ENCODE measurements at regions not wholly inside any gene's neighbourhood (a gene's known extent, or its start where the extent isn't known, plus 50 kb on each side); places are given as distances from the start of the nearest gene placed in this dataset.

DNA sequence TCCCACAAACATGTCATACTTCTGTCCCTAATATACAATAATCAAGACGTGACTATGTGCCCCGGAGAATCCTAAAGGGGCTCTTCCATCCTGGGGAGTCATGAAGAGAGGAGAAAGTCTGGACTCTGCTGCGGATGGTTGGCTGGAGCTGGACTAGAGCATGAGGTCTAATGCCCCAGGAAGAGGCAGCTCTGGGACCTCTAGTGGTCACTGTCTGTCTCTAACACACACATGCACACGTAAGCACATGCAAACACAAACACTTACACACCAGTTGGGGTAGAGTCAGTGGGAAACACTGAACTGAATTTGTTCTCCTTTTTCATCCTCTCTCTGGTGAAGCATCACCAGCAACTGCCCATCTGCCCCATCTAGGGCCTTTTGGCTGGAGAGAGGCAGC is 271.6 kb downstream of the TDRD15 start:
- no peak for DNase-seq (ENCODE audit: low read depth)

DNA sequence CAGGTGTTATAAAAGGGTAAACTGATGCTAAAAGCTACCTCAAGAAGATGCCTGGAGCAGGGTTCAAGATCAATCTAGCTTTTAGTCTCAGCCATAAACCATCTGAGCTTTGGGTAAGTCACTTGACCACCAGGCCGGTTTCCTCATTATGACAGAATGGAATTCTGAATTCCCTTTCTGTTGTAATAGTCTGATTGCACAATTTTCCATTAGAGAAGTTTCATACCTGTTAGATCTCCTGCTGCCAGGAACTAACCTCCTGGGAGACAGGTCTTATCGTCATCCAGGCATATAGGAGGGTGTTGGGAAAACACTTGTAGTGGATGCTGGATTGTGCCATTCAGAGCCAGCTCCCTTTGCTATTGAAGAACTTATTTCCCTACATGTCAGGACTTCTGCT is 272.5 kb downstream of the TDRD15 start:
- no peak for DNase-seq (ENCODE audit: low read depth)

DNA sequence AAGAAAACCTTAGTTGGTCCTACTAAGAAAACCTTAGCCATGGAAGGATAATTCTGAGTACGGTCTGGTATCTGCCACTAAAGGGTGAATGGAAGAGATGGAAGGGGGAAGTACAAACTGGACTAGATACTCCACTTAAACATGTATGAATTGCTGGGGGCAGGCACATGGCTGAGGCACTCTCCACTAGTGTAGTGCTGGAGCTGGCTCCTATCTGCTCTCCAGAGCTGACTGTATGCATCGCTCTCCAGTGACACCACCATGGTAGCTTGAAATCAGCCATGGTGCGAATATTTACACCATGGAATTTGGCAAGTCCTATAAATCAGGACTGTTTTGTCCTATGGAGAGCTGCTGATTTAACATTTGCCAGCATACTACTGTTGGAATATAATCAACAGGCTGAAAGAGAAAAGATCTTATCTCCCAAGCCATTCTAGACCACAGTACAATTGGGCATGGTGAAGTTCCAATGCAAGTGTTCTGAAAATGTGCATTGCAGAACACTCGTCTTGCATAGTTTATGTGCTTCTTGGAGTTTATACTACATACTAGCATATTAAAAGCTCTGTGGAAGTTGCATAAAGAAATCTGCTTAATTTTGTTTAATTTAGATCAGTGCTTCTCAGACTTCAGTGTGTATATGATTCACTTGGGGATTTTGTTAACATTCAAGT is 277.4 kb downstream of the TDRD15 start:
- DNase-seq (ENCODE audit: low read depth): no peak

DNA sequence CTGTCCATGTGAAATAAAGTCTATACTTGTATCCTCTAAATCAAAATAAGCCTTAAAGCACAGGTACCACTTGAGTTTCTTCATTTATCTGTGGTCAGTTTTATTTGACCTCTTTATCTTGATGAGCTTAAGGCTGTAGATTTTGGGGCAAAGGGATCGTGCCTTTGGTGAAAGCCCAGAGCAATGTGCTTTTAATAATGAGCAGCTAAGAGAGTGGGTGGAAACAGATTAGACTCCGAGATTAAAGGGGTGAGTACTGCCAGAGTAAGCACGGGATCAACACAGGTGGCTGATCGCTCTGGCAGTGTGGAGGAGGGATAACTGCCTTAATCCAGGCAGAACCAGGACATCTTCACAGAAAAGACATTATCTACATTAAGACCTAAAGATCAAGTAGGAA is 280.4 kb downstream of the TDRD15 start:
- no peak for DNase-seq (ENCODE audit: low read depth)

DNA sequence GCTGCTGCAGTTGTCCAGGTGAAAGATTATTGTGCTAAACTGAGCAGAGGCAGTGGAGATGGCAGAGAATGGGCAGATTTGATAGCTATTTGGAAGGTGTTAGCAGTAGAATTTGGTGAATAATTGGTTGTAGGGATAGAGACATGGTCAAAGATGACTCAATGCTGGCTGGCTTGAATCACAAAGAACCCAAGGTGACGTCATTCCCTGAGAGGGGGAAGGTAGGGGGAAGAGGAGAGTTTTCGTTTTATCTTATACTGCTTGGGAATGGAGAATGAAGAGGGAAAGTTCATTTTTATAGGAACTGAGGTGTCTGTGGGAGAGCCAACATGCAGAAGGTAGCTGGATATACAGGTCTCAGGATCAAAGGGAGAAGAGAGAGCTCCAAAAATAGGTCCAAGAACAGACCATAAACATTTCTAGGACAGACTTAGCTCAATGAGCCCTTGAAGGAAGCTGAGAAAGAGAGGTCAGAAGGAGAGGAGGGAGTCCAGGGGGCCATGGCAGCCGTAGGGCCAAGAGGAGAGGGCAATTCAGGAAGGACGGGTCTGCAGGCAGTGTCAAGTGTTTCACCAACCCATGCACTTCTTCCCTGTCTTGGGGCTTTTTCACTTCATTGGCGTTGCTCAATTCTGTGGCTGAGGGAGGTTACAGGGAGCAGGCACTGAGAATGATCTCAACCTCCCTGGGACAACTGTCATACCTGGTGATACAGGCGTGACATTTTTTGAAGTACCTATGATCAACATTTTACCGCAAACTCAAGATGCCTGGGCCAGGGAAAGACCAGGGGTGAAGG is 281.3 kb downstream of the TDRD15 start:
- DNase-seq (ENCODE audit: low read depth): no peak

DNA sequence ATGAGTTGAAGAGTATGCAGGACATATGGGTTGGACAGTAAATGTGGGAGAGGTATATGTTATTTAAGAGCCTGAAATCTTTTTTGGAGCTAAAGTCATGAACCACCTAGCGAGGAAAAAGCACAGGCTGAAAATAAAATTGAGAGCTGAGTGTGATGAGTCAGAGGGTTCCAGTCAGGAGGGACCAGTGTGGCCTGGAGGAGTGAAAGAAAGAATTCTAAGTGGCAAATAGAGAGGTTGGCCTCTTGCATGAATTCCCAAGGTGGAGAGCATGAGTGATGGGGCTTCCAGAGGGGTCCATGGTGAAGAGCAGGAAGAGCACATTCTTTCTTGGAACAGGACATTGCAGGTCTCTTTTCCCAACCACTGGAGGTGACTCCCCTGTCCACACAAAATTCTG is 282.6 kb downstream of the TDRD15 start:
- DNase-seq (ENCODE audit: low read depth): no peak

DNA sequence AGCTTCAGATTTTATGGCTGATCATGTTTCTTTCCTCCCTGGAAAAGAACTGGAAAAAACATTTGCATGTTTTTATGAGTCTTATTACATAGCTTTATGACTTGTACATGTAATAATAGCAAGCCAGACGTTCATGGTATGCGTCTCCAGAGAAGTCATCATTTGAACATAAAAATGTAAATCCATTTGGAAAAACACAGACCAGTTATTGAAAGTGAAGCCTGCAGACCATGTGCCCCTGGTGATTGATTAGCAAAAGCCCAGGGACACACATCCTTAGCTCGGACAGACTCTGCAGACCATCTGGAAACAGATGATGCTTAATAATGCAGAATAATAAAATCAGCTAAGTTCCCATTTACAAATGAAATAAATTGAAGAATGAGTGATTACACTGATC is 283.1 kb downstream of the TDRD15 start:
- no peak for DNase-seq (ENCODE audit: low read depth)

DNA sequence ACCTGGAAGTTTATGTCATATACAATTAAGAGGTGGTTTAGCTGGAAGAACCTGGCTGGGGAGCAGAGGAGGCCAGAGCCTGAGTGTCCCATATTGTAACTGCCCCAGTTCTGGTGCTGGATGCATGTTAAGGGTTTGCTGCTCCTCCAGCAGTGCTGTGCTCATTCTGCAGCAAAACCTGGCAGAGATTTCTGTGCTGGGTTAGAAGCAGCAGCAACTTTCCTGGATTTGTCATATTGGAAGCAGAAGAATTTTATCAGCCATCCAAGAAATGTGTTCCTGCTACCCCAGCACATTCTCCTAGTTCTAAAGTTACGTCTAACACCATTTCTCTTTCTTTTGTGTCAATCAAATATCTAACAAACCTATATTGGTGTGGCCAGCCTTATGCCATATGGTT is 284.1 kb downstream of the TDRD15 start:
- no peak for DNase-seq (ENCODE audit: low read depth)

DNA sequence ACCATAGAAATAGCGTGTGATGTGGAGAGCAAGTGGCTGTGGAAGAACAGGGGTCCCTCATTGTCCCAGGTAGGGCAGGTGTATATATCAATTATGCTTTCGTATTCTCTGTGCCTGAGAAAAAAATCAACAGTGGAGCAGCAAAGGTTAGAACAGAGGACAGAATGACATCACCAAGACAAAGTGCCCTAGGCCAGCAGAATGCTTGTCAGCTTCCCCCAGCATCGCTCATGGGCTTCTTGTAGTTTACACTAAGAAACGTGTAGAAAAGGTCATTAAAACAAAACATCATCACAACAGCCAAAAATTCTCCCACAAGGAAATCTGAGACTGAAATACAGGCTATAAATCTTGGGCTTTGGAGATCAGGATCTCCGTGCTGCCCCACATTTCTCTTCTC is 288.0 kb downstream of the TDRD15 start:
- no peak for DNase-seq (ENCODE audit: low read depth)

DNA sequence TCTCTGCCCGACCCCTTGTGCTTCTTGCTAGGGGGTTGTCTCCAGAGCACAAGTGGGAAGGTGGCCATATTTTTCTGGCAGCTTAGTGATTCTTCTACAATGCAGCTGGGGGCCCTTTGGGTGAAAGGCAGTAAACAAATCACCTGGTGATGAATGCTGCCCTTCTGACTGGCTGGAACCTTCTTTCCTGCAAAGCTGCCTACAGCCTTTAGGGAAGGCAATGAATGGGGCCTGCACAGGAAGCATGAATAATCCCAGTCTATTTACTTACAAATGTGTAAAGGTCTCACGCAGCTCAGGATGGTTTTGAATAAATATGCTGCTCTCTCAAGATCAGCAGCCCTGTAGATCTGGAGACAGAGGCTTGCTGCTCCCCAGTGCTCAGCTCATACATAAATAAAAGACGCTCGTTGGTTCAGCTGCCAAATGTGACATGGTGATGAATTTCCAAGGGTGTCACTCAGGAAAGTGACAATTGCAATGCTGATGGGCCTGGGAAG is 289.2 kb downstream of the TDRD15 start:
- no peak for DNase-seq (ENCODE audit: low read depth)

DNA sequence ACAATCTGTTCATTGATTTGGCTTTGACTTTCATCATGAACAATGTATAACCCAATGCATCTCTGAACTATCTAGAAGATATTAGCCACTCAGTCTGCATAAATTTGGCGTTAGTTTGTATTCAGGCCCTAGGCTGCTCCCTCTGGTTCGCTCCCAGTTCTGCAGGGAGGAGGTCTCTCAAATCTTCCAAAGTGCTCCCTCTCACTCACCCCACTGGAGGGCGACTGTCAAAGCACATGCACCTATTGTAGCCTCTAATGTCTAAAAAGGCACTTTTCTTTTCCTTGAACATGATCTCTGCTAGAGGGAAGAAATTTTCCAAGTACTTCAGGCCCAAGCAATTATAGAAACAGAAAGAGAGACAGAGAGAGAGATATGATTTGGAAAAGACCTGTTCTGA is 291.5 kb downstream of the TDRD15 start:
- DNase-seq (ENCODE audit: low read depth): no peak

DNA sequence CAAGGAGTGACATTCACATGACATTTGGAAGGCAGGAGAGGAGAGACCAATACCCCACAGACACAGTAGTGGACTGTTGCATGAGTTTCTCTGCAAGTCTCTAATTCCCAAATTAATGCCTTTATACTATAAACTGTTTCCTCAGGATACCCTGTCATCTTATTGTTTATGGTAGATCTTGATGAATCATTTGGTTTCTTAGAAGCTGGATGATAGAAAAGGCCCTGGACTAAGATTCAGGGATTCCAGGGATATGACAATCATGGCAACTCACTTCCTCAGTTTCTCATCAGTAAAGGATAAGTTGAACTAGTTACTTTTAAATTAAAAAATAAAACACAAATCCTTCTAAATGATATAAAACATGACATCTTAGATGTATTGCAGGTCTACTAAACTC is 292.5 kb downstream of the TDRD15 start:
- DNase-seq (ENCODE audit: low read depth): no peak

DNA sequence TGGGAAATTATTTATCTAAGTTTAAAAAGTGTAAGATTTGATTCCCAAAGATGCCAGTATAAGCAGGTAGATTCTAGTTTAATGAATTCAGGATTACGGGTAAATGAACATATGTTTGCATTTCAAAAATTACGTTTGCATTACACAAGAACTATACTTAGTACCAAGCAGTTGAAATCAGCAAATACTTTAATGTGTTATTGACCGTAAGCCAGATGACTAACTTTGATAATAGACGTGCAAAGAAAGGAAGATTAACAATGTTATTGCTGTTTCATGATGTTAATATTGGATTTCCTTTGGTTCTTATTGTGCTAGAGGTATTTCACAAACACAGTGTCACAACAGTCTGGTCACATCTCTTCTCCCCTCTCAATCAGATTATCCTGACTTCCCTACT is 294.7 kb downstream of the TDRD15 start:
- no peak for DNase-seq (ENCODE audit: low read depth)

DNA sequence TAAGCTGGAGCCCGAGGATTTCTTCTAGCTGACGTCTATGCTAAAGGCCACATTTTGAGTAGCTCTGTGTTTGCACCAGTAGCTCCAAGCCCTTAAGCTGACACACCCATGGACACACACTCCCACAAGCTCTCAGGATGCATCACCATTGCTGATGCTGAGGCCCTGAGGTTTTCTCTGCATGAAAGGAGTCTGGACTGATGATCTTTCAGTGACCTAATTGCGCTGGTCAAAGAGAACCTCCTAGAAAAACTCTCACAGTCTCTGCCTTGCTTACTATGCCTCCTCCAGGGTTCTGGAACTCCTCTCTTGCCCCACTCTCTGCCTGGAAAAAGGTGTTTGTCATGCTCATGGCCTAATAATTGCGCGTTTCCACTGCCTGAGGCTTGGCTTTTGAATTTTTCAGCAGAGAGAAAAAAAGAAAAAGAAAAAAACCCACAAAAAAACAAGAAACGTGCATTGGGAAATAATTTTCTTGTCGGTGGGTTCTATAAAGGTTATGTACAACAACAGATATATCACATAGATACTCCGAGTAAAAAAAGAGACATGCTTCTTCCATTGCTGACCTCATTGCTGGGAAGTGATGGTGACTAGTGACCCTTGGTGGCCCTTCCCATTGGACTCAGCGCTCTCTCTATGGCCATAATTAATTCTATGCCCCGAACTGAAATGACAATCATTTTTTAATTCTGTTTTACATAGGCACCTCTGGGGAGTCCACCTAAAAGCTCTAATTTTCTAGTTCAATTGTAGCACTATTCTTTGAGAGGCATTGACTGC is 297.0 kb downstream of the TDRD15 start:
- no peak for DNase-seq (ENCODE audit: low read depth)

DNA sequence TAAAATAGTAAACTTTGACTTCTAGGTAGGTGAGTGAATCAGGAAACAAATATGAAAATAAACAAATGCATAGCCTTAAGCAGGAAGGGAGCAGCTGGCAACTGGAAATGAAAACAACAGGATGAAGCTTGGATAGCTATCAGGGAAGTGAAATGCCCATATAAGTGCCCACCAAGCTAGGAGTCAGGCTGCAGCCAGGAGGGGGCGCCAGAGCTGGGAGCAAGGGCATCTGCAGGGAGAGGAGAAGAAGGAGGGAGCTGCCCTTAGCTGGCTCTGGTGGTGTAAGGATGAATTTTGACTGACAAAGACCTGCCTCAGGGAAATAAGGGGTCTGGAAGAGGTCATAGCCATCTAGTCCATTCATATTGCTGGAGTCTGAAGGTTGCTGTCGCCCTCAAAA is 298.3 kb downstream of the TDRD15 start:
- DNase-seq (ENCODE audit: low read depth): no peak

DNA sequence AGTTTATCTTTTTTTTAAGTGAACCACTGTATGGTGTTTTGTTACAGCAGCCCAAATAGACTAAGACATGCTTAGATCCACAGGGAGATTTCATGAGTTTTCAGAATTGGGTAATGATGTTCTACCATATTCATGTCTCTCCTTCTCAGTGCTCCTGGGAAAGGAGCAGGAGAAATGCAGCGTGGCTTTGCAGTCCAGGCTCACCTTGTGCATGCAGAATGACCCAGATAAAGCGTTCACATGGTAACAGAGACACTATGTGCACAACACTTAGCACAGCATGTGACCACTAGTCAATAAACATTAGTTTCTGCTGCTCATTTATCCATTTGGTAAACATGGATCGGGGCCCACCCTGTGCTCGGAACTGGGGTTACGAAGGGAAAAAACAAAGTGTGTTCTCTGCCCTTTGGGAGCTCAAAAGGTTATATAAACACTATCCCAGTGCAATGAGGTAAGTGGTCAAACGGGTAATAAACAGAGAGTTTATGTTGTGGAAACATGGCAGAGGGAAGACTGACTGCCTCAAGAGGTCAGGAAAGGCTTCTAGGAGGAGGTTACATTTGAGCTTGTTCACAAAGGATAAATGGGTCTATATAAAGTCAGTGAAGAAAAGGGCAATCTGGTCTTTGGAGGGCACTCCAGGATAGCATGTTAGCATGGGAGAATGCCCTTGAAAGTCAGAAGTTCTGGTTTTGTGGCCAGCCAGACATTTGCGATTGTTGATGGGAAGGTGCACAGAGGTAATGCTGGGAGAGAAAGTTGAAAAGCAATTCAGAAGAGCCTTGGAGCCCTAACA is 299.2 kb downstream of the TDRD15 start:
- DNase-seq (ENCODE audit: low read depth): no peak

DNA sequence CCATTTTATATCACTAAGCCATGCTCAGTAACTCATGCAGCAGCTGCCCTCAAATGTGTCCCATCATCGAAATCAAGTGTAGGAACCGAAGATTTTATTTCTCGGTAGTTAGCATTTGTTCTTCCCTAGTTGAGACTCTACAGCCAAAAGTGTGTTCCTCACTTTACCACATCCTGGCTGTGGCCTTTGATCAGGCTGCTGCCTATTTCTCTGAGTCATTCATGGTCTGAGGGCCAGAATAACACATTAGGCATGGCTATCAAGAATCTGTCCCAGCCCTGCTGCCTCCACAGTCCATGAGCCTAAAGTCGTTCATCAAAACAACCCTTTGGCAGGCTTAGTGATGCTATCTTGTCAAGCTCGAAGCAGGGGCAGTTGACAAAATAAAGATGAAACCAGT is 300.1 kb downstream of the TDRD15 start:
- DNase-seq (ENCODE audit: low read depth): no peak

DNA sequence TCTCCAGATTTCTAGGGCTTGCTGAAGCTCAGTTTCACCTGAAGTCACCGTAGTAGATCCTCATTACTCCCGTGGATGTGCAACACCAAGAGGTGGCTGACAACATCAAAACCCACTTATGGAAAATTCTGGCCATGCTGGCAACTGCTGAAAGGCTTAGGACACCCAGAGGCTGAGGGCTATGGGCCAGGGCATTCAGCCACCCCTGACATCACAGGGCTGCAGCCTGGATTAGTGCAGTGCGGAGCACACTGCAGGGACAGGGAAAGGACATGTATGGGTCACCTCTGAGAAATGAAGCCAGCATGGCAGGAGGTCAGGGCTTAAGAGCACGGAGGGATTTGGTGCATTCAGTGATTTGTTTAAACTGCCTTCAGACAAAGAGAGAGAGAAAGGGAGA is 300.6 kb downstream of the TDRD15 start:
- DNase-seq (ENCODE audit: low read depth): no peak

DNA sequence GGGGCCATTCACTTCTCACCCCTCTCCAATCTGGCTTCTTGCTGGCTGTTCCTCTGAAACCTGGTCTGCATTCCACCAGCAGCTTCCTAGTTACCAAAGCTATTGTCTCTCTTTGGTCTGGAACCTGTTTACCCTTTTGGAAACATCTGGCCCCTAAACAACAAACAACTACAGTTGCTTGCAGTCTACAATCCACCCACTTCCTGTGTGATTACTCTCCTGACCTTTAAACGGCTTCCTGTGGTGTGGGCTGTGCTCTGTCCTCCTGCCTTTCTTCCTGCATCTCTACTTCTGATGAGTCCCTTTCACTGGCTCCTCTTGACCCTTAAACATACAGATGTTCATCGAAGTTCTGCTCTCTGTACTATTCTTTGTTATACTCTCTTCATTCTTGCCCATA is 303.8 kb downstream of the TDRD15 start:
- DNase-seq (ENCODE audit: low read depth): no peak

DNA sequence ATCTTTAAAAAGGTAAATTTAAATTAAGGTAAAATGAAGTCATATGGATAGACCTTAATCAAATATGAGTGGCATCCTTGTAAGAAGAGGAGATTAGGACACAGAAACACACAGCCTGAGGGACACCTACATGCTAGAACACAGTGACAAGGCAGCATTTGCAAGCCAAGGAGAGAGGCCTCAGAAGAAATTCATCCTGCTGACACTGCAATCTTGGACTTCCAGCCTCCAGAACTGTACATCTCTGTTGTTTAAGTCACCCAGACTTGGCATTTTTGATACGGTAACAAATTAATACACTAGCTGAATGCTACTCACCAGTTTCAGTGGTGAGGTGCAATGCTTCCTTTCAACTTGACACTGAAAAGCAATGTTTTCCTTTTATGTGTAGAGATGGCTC is 305.0 kb downstream of the TDRD15 start:
- no peak for DNase-seq (ENCODE audit: low read depth)

DNA sequence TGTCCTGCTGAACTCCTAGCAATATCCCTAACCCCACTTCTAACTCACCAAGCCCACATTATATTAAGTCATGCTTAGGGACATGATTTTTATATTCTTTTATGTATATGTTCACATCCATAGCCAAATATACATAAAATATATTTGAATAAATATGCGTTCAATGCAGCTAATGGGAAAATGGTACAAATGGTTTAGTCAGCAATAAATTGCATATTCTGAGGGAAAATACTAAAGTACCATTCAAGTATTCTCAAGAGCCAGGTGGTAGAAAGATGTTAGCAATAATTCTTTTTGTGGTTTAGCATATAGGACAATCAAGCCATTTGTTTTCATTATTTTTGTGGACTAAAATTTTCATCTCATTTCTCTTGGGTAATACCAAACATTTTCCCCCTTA is 306.0 kb downstream of the TDRD15 start:
- DNase-seq (ENCODE audit: low read depth): no peak

DNA sequence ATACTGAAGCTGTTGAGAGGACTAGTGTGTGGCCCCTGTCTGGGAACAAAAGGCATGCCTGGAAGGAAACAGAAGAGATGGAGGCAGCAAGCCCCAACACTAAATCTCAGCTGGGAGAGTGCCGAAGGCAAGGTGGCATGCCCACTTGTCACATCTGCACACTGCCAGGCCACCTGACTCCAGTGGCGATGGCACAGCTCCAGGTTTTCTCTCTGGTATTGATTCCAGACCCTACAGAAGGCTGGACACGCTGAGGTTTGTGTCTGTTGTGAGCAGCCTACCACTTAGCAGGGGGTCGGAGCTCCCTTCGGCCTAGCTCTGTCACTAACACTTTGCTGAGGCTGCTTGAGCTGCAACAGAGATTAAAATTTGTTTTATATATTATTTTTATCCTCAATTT is 307.3 kb downstream of the TDRD15 start:
- DNase-seq (ENCODE audit: low read depth): no peak

Data from activated T-cell treated with anti-CD3 and anti-CD28 coated beads for 24 hours (primary cell).